Body of pancreas (tissue), 4 donors: ENCODE measurements at regions not wholly inside any gene's neighbourhood (a gene's known extent, or its start where the extent isn't known, plus 50 kb on each side); places are given as distances from the start of the nearest gene placed in this dataset.
"Not testable (repeated sequence)": the region's sequence is repeated elsewhere in the genome, so short reads cannot be mapped to it uniquely, and the experiment has no call there.

Experiments used
- ATAC-seq: fragments of 150-250 bp; one replicate; pipeline ENCODE4 v1.9.1; 2016
- DNase-seq, 4 donors: peaks; one replicate each; pipeline ENCODE4 v3.0.0-alpha.2; 2019
- H3K27ac ChIP-seq, 4 donors: fragments of 200-600 bp; sonication (generic); 1 replicate in 3 of 4; 2 replicates in 1 of 4; pipeline versions ENCODE4 v1.5.1 to v1.6.1; 2016 to 2019; ENCODE audit warnings: mild to moderate bottlenecking in 1 of 4, mixed read lengths in 1 of 4, moderate library complexity in 1 of 4
- H3K27me3 ChIP-seq, 2 donors: fragments of 200-600 bp; sonication (generic); one replicate each; pipeline ENCODE4 v1.6.0; 2016; ENCODE audit warnings: mild to moderate bottlenecking in 1 of 2
- H3K36me3 ChIP-seq, 2 donors: fragments of 200-600 bp; sonication (generic); replicated peaks in 1 of 2; 2 replicates each; pipeline ENCODE4 v1.5.1; 2016; ENCODE audit warnings: low read depth in 2 of 2; ENCODE audit not compliant: insufficient read depth in 1 of 2
- H3K4me1 ChIP-seq: fragments of 200-600 bp; sonication (generic); one replicate; pipeline ENCODE4 v1.6.0; 2016
- H3K4me3 ChIP-seq, 2 donors: fragments of 200-600 bp; sonication (generic); 1 replicate in 1 of 2; 2 replicates in 1 of 2; pipeline ENCODE4 v1.5.1; 2016 to 2019
- H3K9me3 ChIP-seq, 3 donors: fragments of 200-600 bp; sonication (generic); 1 replicate in 2 of 3; 2 replicates in 1 of 3; pipeline ENCODE4 v1.5.1; 2016
- POLR2A ChIP-seq, 3 donors: fragments of 450-650 bp; IDR thresholded peaks; one replicate each; pipeline ENCODE4 v1.6.1; 2016; ENCODE audit warnings: antibody characterized with exemption in 3 of 3, mild to moderate bottlenecking in 2 of 3
- WGBS, 2 donors: methylation state at CpG; one replicate each; pipeline ENCODE4 v1.1.5; 2017; 5-methylcytosine and 5-hydroxymethylcytosine counted together
- intact Hi-C: fragments of 100-400 bp; cut with DNase I; formaldehyde crosslinking; loops from one replicate; pipeline ENCODE4 v1.15.1; 2023
- TF ChIP-seq, protein P1 (sequence below), 7 experiments: fragments of 450-650 bp in 4 of 7; fragments of 200-600 bp in 3 of 7; sonication (generic) in 3 of 7; IDR thresholded peaks; one replicate each; pipeline ENCODE4 v1.5.1; 2016 to 2019; ENCODE audit warnings: antibody characterized with exemption in 7 of 7

DNA sequence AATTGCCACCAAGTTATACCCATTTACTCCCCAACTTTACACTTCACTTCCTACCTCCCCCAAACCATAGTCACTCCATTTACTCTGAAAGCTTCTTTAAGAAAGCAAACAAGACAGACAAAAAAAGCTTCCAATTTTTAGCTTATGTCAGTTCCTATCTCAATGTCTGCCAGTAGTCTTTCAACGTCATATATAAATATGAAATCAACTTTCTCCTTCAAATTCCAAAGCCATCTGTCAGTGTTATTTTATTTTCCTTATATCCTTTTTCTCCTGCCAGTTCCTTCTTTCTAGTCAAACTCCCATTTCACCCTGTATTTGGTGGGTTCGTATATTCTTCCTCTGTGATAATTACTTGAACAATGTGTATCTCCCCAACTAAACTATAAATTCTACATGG is 85.8 kb upstream of the CMC1 start:
- H3K4me3 ChIP-seq: no peak overlapping the region
- 28 to 80% methylated on average over 2 of the region's 2 CpGs for WGBS, 2 donors
- H3K9me3 ChIP-seq: no peaks in the 10 kb centered on the region
- no peak overlapping the region for H3K27ac ChIP-seq
- no peak for DNase-seq
- intact Hi-C loops: no loop called here
- no peak for ATAC-seq
- no peak for TF ChIP-seq POLR2A (IDR thresholded peaks at IDR 0.05)
- TF ChIP-seq, protein P1, sequence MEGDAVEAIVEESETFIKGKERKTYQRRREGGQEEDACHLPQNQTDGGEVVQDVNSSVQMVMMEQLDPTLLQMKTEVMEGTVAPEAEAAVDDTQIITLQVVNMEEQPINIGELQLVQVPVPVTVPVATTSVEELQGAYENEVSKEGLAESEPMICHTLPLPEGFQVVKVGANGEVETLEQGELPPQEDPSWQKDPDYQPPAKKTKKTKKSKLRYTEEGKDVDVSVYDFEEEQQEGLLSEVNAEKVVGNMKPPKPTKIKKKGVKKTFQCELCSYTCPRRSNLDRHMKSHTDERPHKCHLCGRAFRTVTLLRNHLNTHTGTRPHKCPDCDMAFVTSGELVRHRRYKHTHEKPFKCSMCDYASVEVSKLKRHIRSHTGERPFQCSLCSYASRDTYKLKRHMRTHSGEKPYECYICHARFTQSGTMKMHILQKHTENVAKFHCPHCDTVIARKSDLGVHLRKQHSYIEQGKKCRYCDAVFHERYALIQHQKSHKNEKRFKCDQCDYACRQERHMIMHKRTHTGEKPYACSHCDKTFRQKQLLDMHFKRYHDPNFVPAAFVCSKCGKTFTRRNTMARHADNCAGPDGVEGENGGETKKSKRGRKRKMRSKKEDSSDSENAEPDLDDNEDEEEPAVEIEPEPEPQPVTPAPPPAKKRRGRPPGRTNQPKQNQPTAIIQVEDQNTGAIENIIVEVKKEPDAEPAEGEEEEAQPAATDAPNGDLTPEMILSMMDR (IDR thresholded peaks at IDR 0.05): no peak
- H3K4me1 ChIP-seq: peaks cover 11% of the 10 kb centered on the region
- no peaks in the 10 kb centered on the region for H3K36me3 ChIP-seq
- H3K27me3 ChIP-seq: no peaks in the 10 kb centered on the region

DNA sequence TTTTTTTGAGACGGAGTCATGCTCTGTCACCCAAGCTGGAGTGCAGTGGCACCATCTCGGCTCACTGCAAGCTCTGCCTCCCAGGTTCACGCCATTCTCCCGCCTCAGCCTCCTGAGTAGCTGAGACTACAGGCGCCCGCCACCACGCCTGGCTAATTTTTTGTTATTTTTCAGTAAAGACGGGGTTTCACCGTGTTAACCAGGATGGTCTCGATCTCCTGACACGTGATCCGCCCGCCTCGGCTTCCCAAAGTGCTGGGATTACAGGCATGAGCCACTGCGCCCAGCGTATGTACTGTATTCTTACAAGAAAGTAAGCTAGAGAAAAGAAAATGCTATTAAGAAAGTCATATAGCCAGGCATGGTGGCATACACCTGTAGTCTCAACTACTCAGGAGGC is 84.8 kb upstream of the CMC1 start:
- H3K4me1 ChIP-seq, H3K4me3 ChIP-seq, H3K27ac ChIP-seq, DNase-seq, H3K27me3 ChIP-seq, ATAC-seq, H3K36me3 ChIP-seq, intact Hi-C loops, H3K9me3 ChIP-seq: not testable (repeated sequence)
- WGBS, 2 donors: 90 to 93% methylated on average over 16 of the region's 16 CpGs

DNA sequence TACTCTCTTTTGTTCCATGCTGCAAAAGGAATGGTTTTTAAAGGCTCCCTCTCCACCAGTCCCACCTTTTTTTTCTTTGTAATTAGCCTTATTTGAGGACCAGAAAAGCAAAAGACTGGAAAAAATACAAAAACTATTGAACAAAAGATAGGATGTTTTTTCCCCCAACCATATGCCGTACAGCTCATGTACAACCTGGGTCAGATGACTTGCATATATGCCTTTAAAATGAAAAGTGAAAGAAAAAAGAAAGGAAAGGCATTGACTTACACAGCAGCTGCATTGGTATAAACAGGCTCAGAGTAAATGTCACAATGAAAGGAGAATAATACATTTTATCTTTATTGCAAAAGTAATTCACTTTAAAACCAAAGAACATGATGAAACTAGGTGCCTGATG is 69.5 kb upstream of the CMC1 start:
- intact Hi-C loops: no loop called here
- Histone ChIP-seq H3K4me1 (peaks cover 21% of the 10 kb centered on the region), H3K36me3 (no peaks in the 10 kb centered on the region), H3K4me3 (no peak overlapping the region), H3K27me3 (no peaks in the 10 kb centered on the region), H3K27ac (no peak overlapping the region), H3K9me3 (no peaks in the 10 kb centered on the region)
- TF ChIP-seq POLR2A (IDR thresholded peaks at IDR 0.05): no peak
- TF ChIP-seq, protein P1 (IDR thresholded peaks at IDR 0.05): no peak
- WGBS, 2 donors: 59 to 85% methylated on average over 1 of the region's 1 CpG
- ATAC-seq (no peak), DNase-seq (no peak)

DNA sequence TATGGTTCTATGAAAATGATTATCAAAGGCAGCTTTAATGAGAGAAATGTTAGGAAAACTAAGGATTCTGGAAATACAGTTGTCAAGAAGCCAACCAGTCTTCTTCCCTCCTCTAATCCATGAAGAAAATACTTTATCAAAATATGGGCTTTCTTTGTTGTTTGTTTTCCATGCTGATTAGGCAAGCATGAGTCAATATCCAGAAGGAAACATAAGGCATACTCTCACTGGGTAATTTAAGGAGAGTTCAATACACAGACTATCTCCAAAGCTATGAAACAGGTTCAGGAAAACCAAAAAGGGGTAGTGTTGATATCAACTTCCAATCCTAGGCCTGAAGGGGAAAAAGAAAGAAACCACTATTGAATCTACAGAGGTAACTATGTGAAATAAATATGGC is 68.7 kb upstream of the CMC1 start:
- DNase-seq (no peak), ATAC-seq (peak; percentile 66)
- Histone ChIP-seq H3K27ac (peak overlapping the region in 1 of 4 donors; percentile 47), H3K4me3 (no peak overlapping the region), H3K9me3 (no peaks in the 10 kb centered on the region), H3K4me1 (peaks cover 21% of the 10 kb centered on the region), H3K36me3 (no peaks in the 10 kb centered on the region), H3K27me3 (no peaks in the 10 kb centered on the region)
- TF ChIP-seq, protein P1 (IDR thresholded peaks at IDR 0.05): no peak
- TF ChIP-seq POLR2A (IDR thresholded peaks at IDR 0.05): no peak
- intact Hi-C loops: no loop called here

DNA sequence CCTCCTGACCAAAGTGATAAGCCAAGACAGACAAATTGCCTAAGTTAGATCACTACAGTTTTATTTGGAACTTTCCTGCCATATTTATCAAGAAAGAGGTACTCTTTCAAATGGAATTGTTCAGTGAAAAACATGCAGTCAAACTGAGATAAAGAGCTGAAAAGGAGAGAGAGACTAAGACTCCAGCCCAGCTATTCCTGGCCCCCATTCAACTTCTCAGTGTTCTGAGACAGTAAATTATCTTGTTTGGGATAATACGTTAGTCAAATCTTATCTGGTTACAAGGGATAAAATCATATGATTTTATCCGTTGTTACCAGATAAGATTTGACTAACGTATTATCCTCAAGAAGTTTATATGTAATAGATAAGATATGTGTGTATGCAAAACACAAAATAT is 67.6 kb upstream of the CMC1 start:
- intact Hi-C loops: no loop called here
- Histone ChIP-seq H3K9me3 (no peaks in the 10 kb centered on the region), H3K4me1 (peaks cover 21% of the 10 kb centered on the region), H3K27me3 (no peaks in the 10 kb centered on the region), H3K4me3 (no peak overlapping the region), H3K27ac (peak overlapping the region in 1 of 4 donors; percentile 2), H3K36me3 (no peaks in the 10 kb centered on the region)
- DNase-seq (no peak), ATAC-seq (no peak)
- TF ChIP-seq, protein P1 (IDR thresholded peaks at IDR 0.05): no peak
- TF ChIP-seq POLR2A (IDR thresholded peaks at IDR 0.05): no peak
- WGBS, 2 donors: 10 to 26% methylated on average over 3 of the region's 3 CpGs
